ENCODE measurements at regions not wholly inside any gene's neighbourhood (a gene's known extent, or its start where the extent isn't known, plus 50 kb on each side); places are given as distances from the start of the nearest gene placed in this dataset.

GRCh38 chr2:16607301-16607700 is 58.3 kb downstream of the CYRIA start:
- no peak overlapping the region for H2BK5ac ChIP-seq (ENCODE audit: low read depth, low read length)
- H3K56ac ChIP-seq (replicated peaks; ENCODE audit: insufficient read length, low read depth, low read length): no peak overlapping the region
- CTCF ChIA-PET (ENCODE audit: partially characterized antibody): interaction anchor here (0.7 to 1.6 kb wide), 13 partner anchors 10 to 970 kb away, joined by 3 to 11 read pairs (median 4); no protein-coding TSS in a partner anchor
- DNase-seq (ENCODE audit: low read depth in 1 of 2, low spot score in 2 of 2): no peak
- no peaks in the 10 kb centered on the region for H3K36me3 ChIP-seq (ENCODE audit: control insufficient read depth in 2 of 4, insufficient read depth in 4 of 4, low read length in 3 of 4)
- no peak overlapping the region for H2AK5ac ChIP-seq (ENCODE audit: low read depth, low read length)
- H3K27me3 ChIP-seq (replicated peaks in 1 of 4; ENCODE audit: control insufficient read depth in 3 of 4, extremely low read depth in 1 of 4, insufficient read depth in 3 of 4, low read length in 3 of 4): no peaks in the 10 kb centered on the region
- no peaks in the 10 kb centered on the region for H3K79me2 ChIP-seq (ENCODE audit: control insufficient read depth in 1 of 2, insufficient read depth in 2 of 2, low read length in 2 of 2)
- WGBS, 2 experiments (ENCODE audit: extremely low coverage in 1 of 2, insufficient coverage in 1 of 2, insufficient read length in 1 of 2, insufficient replicate concordance in 2 of 2, low coverage in 1 of 2, low lambda C conversion rate in 2 of 2, missing lambda C conversion rate in 1 of 2): 92% methylated on average over 7 of the region's 7 CpGs; no CpG with 5 or more reads in 1 of the 2 experiments
- H3K23ac ChIP-seq (ENCODE audit: insufficient read length): no peak overlapping the region
- H3K18ac ChIP-seq (ENCODE audit: extremely low read depth, low read length): no peak overlapping the region
- H3K4me2 ChIP-seq (ENCODE audit: insufficient read depth in 1 of 2, low read depth in 2 of 2, low read length in 2 of 2): no peak overlapping the region
- no peak overlapping the region for H2BK12ac ChIP-seq (ENCODE audit: low read depth, low read length)
- no peak overlapping the region for H3K4ac ChIP-seq (replicated peaks; ENCODE audit: insufficient read length, low read depth, low read length)
- peaks cover 3% of the 10 kb centered on the region for H3K23me2 ChIP-seq (ENCODE audit: low read depth, low read length)
- no peak overlapping the region for H3K27ac ChIP-seq (ENCODE audit: low read depth, low read length)
- FAIRE-seq: no peak
- POLR2A ChIA-PET (ENCODE audit: partially characterized antibody): no interaction called here
- H2BK20ac ChIP-seq (ENCODE audit: low read length): no peak overlapping the region
- H3K14ac ChIP-seq (ENCODE audit: insufficient read length): no peak overlapping the region
- H3K4me3 ChIP-seq (ENCODE audit: extremely low read depth in 1 of 4, insufficient read depth in 2 of 4, low read depth in 3 of 4, low read length in 4 of 4): no peak overlapping the region
- no peak overlapping the region for H3K9ac ChIP-seq (replicated peaks in 1 of 4; ENCODE audit: extremely low read depth in 1 of 4, low read depth in 3 of 4, low read length in 3 of 4)
- no peak overlapping the region for H2AFZ ChIP-seq (ENCODE audit: low read length)
- no peak overlapping the region for H2BK15ac ChIP-seq (ENCODE audit: low read length)
- no peak overlapping the region for H4K91ac ChIP-seq (replicated peaks; ENCODE audit: insufficient read length, low read length)
- no peaks in the 10 kb centered on the region; a peak in 1 of 7 replicates for H3K4me1 ChIP-seq (replicated peaks in 1 of 4; ENCODE audit: control insufficient read depth in 3 of 4, insufficient read depth in 4 of 4, low read length in 3 of 4)
- no peaks in the 10 kb centered on the region for H4K20me1 ChIP-seq (replicated peaks in 1 of 2; ENCODE audit: control insufficient read depth in 1 of 2, insufficient read depth in 2 of 2, low read length in 2 of 2)
- no peak overlapping the region for H2BK120ac ChIP-seq (replicated peaks; ENCODE audit: low read depth, low read length)
- no peaks in the 10 kb centered on the region for H3K79me1 ChIP-seq (ENCODE audit: low read depth, low read length)
- H4K8ac ChIP-seq (ENCODE audit: extremely low read depth, insufficient read depth, low read length): no peak overlapping the region
- no peaks in the 10 kb centered on the region for H3K9me3 ChIP-seq (ENCODE audit: insufficient read depth in 2 of 2, low read depth in 1 of 2, low read length in 1 of 2)
- no peak overlapping the region for H4K5ac ChIP-seq (ENCODE audit: insufficient read length, low read depth, low read length)
- TF ChIP-seq TAF1 (IDR thresholded peaks at IDR 0.05; ENCODE audit: low read depth, low read length): no peak
- no peak for TF ChIP-seq ZNF274 (IDR thresholded peaks at IDR 0.05; ENCODE audit: borderline replicate concordance, extremely low read depth, low read length)
- no peak for TF ChIP-seq TEAD4 (IDR thresholded peaks at IDR 0.05; ENCODE audit: low read depth, low read length)
- TF ChIP-seq JUND (IDR thresholded peaks at IDR 0.05; ENCODE audit: low read length): no peak
- TF ChIP-seq RXRA (IDR thresholded peaks at IDR 0.05; ENCODE audit: insufficient read depth, low read depth, low read length): no peak
- no peak for TF ChIP-seq CHD2 (IDR thresholded peaks at IDR 0.05; ENCODE audit: low read length)
- no peak for TF ChIP-seq MAX (IDR thresholded peaks at IDR 0.05)
- no peak for TF ChIP-seq BACH1 (IDR thresholded peaks at IDR 0.05; ENCODE audit: low read length)
- TF ChIP-seq BCL11A (IDR thresholded peaks at IDR 0.05; ENCODE audit: low read depth in 2 of 2, low read length in 2 of 2): no peak
- TF ChIP-seq ATF3 (IDR thresholded peaks at IDR 0.05; ENCODE audit: insufficient read depth, low read depth, low read length): no peak
- TF ChIP-seq GABPA (IDR thresholded peaks at IDR 0.05; ENCODE audit: borderline replicate concordance, insufficient read depth, low read length): no peak
- TF ChIP-seq SP2 (IDR thresholded peaks at IDR 0.05; ENCODE audit: low read length): no peak
- no peak for TF ChIP-seq SIN3A (conservative IDR thresholded peaks at IDR 0.05 in 1 of 2, IDR thresholded peaks at IDR 0.05 in 1 of 2; ENCODE audit: low read depth in 1 of 2, low read length in 2 of 2)
- TF ChIP-seq SUZ12 (IDR thresholded peaks at IDR 0.05; ENCODE audit: low read length): no peak
- no peak for TF ChIP-seq HDAC2 (IDR thresholded peaks at IDR 0.05; ENCODE audit: borderline replicate concordance in 1 of 2, low read depth in 2 of 2, low read length in 2 of 2)

Measured in H1 (cell line).